Endothelial cell of umbilical vein (primary cell): ENCODE measurements at regions not wholly inside any gene's neighbourhood (a gene's known extent, or its start where the extent isn't known, plus 50 kb on each side); places are given as distances from the start of the nearest gene placed in this dataset.

ENCODE experiments used
- BruUV-seq: library from RNA; stranded (reverse); fragments of 400-500 nt; replicated peaks from 2 replicates; lab custom pipeline; 2021; lab: Mats Ljungman, UMichigan
- CTCF ChIA-PET: fragments of 300-600, 350-600 bp; sonication (Branson Sonifier 250); formaldehyde crosslinking; loops from one replicate; lab custom pipeline; 2021; ENCODE audit warnings: antibody characterized with exemption, inconsistent platforms; lab: Charles Lee
- POLR2A ChIA-PET: fragments of 300-600, 350-600 bp; sonication (Branson Sonifier 250); formaldehyde crosslinking; loops from one replicate; lab custom pipeline; 2021; ENCODE audit warnings: antibody characterized with exemption, inconsistent platforms; lab: Charles Lee
- DNase-seq: peaks from one replicate; pipeline ENCODE4 v3.0.0-alpha.2; 2011; ENCODE audit warnings: low read depth, low spot score
- FAIRE-seq: peaks from 2 replicates; lab custom pipeline; 2011; peaks lifted over from hg19 to GRCh38; lab: Jason Lieb, UNC
- H2AFZ ChIP-seq: 2 replicates; pipeline ENCODE4 v1.6.0; 2012; ENCODE audit warnings: low read depth, low read length, control low read depth, inconsistent platforms
- H3K27ac ChIP-seq: 2 replicates; pipeline ENCODE4 v1.5.1; 2011; ENCODE audit warnings: low read depth, mild to moderate bottlenecking, control low read depth, low read length, moderate library complexity; ENCODE audit not compliant: insufficient read depth
- H3K27me3 ChIP-seq, 2 experiments: 2 replicates each; pipeline versions ENCODE4 v1.6.0 to v1.6.1; 2011; ENCODE audit warnings: low read length in 2 of 2, mixed read lengths in 1 of 2; ENCODE audit not compliant: control insufficient read depth in 2 of 2, insufficient read depth in 2 of 2
- H3K36me3 ChIP-seq, 2 experiments: 2 replicates in 1 of 2; 3 replicates in 1 of 2; pipeline ENCODE4 v1.5.1; 2011; ENCODE audit warnings: low read length in 2 of 2, mild to moderate bottlenecking in 1 of 2, moderate library complexity in 1 of 2; ENCODE audit not compliant: control insufficient read depth in 2 of 2, insufficient read depth in 2 of 2; ENCODE audit errors: extremely low read depth in 1 of 2
- H3K4me1 ChIP-seq: 3 replicates; pipeline ENCODE4 v1.5.1; 2011; ENCODE audit warnings: mild to moderate bottlenecking, low read length; ENCODE audit not compliant: control insufficient read depth, insufficient read depth; ENCODE audit errors: extremely low read depth
- H3K4me2 ChIP-seq: 2 replicates; pipeline ENCODE4 v1.6.1; 2011; ENCODE audit warnings: low read length, control low read depth, mixed read lengths; ENCODE audit not compliant: insufficient read depth
- H3K4me3 ChIP-seq, 3 experiments: fragments of 200-600 bp in 1 of 3; sonication (generic), shearing (Covaris generic) in 1 of 3; replicated peaks in 1 of 3; 2 replicates each; pipeline ENCODE4 v1.5.1; 2011 to 2016; ENCODE audit warnings: control low read depth in 3 of 3, low read length in 3 of 3, mild to moderate bottlenecking in 2 of 3, inconsistent platforms in 1 of 3, low read depth in 1 of 3, moderate library complexity in 1 of 3; ENCODE audit not compliant: insufficient read depth in 1 of 3
- H3K79me2 ChIP-seq: 2 replicates; pipeline ENCODE4 v1.6.0; 2012; ENCODE audit warnings: low read length, inconsistent platforms; ENCODE audit not compliant: control insufficient read depth, insufficient read depth
- H3K9ac ChIP-seq: replicated peaks from 2 replicates; pipeline ENCODE3; 2011; ENCODE audit warnings: low read length, control low read depth; ENCODE audit not compliant: insufficient read depth; ENCODE audit errors: extremely low read depth
- H3K9me1 ChIP-seq: replicated peaks from 3 replicates; pipeline ENCODE4 v1.6.0; 2011; ENCODE audit warnings: mild to moderate bottlenecking, low read length; ENCODE audit not compliant: control insufficient read depth, insufficient read depth; ENCODE audit errors: extremely low read depth
- H3K9me3 ChIP-seq: replicated peaks from 2 replicates; pipeline ENCODE4 v1.5.1; 2012; ENCODE audit warnings: low read length, inconsistent platforms; ENCODE audit not compliant: control insufficient read depth, insufficient read depth
- H4K20me1 ChIP-seq: replicated peaks from 2 replicates; pipeline ENCODE3; 2011; ENCODE audit warnings: mild to moderate bottlenecking, low read length; ENCODE audit not compliant: control insufficient read depth, insufficient read depth; ENCODE audit errors: extremely low read depth
- CTCF ChIP-seq, 2 donors: IDR thresholded peaks; 1 replicate in 1 of 2; 2 replicates in 1 of 2; pipeline ENCODE4 v1.5.1; 2011; ENCODE audit warnings: low read length in 2 of 2, mild to moderate bottlenecking in 2 of 2, moderate library complexity in 2 of 2, control low read depth in 1 of 2, inconsistent platforms in 1 of 2, low read depth in 1 of 2; ENCODE audit not compliant: insufficient read depth in 1 of 2; ENCODE audit errors: extremely low read depth in 1 of 2
- EZH2 ChIP-seq: IDR thresholded peaks from 2 replicates; pipeline ENCODE4 v1.6.1; 2012; ENCODE audit warnings: borderline replicate concordance, low read depth, mild to moderate bottlenecking, moderate library complexity, low read length, inconsistent platforms; ENCODE audit not compliant: severe bottlenecking
- FOS ChIP-seq: IDR thresholded peaks from 2 replicates; pipeline ENCODE4 v1.6.1; 2011; ENCODE audit warnings: mild to moderate bottlenecking, low read length, moderate library complexity, borderline replicate concordance; ENCODE audit not compliant: insufficient read depth
- GATA2 ChIP-seq: IDR thresholded peaks from 2 replicates; pipeline ENCODE4 v1.7.0; 2011; ENCODE audit warnings: low read depth, mild to moderate bottlenecking, moderate library complexity, mixed read lengths, low read length; ENCODE audit not compliant: insufficient read length, insufficient read depth
- JUN ChIP-seq: IDR thresholded peaks from 2 replicates; pipeline ENCODE4 v1.6.1; 2011; ENCODE audit warnings: borderline replicate concordance, low read depth; ENCODE audit not compliant: insufficient read length, insufficient read depth
- MAX ChIP-seq: IDR thresholded peaks from 2 replicates; pipeline ENCODE4 v1.6.1; 2011; ENCODE audit not compliant: insufficient read depth, insufficient read length
- MYC ChIP-seq: IDR thresholded peaks from one replicate; pipeline ENCODE4 v1.6.1; 2011; ENCODE audit warnings: mild to moderate bottlenecking, low read depth, low read length
- POLR2A ChIP-seq: IDR thresholded peaks from 2 replicates; pipeline ENCODE4 v1.6.1; 2012; ENCODE audit warnings: low read depth, mild to moderate bottlenecking, control low read depth, low read length
- POLR2AphosphoS5 ChIP-seq: IDR thresholded peaks from 2 replicates; pipeline ENCODE4 v1.6.1; 2012; ENCODE audit warnings: low read depth, mild to moderate bottlenecking, control low read depth, low read length, moderate library complexity; ENCODE audit not compliant: insufficient read depth
- dilution Hi-C: fragments of 300-500 bp; cut with MboI; formaldehyde crosslinking; loops from one replicate; pipeline ENCODE4 v1.15.0; 2019; ENCODE audit warnings: low sequenced_read_pairs; ENCODE audit not compliant: extremely low pct_ligation_motif_present
- intact Hi-C: fragments of 100-400 bp; cut with micrococcal nuclease; formaldehyde crosslinking; loops from one replicate; pipeline ENCODE4 v1.10.0; 2022

GRCh38 chr21:32834211-32834915, 62.8 kb upstream of the PAXBP1 start:
- ChIA-PET CTCF (interaction anchor here (1.7 to 2.7 kb wide), 3 partner anchors 9 to 363 kb away, joined by 5 to 51 read pairs (median 14); no protein-coding TSS in a partner anchor), POLR2A (interaction anchor here (0.6 kb wide), 1 partner anchor 738 kb away, joined by 3 read pairs; no protein-coding TSS in a partner anchor)
- Histone ChIP-seq H4K20me1 (no peaks in the 10 kb centered on the region), H3K36me3 (no peaks in the 10 kb centered on the region), H3K4me2 (no peak overlapping the region), H3K4me3 (no peak overlapping the region), H3K4me1 (no peaks in the 10 kb centered on the region), H3K9ac (no peak overlapping the region), H3K79me2 (no peaks in the 10 kb centered on the region), H3K9me1 (no peaks in the 10 kb centered on the region), H3K27ac (no peak overlapping the region), H3K9me3 (no peaks in the 10 kb centered on the region), H2AFZ (no peak overlapping the region), H3K27me3 (peaks cover 7 to 33% of the 10 kb centered on the region in 2 experiments)
- FAIRE-seq (no peak), DNase-seq (no peak)
- TF ChIP-seq FOS (no peak), MAX (no peak), MYC (no peak), POLR2A (no peak), GATA2 (no peak), EZH2 (no peak), JUN (no peak), POLR2AphosphoS5 (no peak), CTCF (IDR thresholded peaks at IDR 0.05; ENCODE audit: extremely low read depth in 1 of 2, insufficient read depth in 1 of 2, low read depth in 1 of 2, low read length in 2 of 2) (no peak)
- no TSS peak for BruUV-seq
- dilution Hi-C loops (no loop called here), intact Hi-C loops (loop anchor here (5.0 kb wide), 2 partner anchors 293 to 363 kb away; no protein-coding TSS in a partner anchor)
